Neural cell (in vitro differentiated cells): ENCODE measurements at regions not wholly inside any gene's neighbourhood (a gene's known extent, or its start where the extent isn't known, plus 50 kb on each side); places are given as distances from the start of the nearest gene placed in this dataset.

ENCODE experiments used
- CTCF ChIP-seq: fragments of 450-650 bp; IDR thresholded peaks from 2 replicates; pipeline ENCODE4 v1.5.1; 2014; ENCODE audit warnings: antibody characterized with exemption, mild to moderate bottlenecking, moderate library complexity; ENCODE audit not compliant: poor library complexity, severe bottlenecking
- EZH2 ChIP-seq: fragments of 200-600, 300-800 bp; shearing (Covaris generic), sonication (generic); IDR thresholded peaks from 2 replicates; pipeline ENCODE4 v1.6.1; 2014; ENCODE audit warnings: antibody characterized with exemption, low read length, borderline replicate concordance, mild to moderate bottlenecking; ENCODE audit not compliant: insufficient read depth, poor library complexity, severe bottlenecking
- MXI1 ChIP-seq: fragments of 450-650 bp; conservative IDR thresholded peaks from 2 replicates; pipeline ENCODE4 v1.6.1; 2014; ENCODE audit warnings: antibody characterized with exemption, mild to moderate bottlenecking; ENCODE audit not compliant: poor library complexity, severe bottlenecking
- POLR2AphosphoS5 ChIP-seq: IDR thresholded peaks from 2 replicates; pipeline ENCODE4 v1.6.1; 2012
- RAD21 ChIP-seq: fragments of 450-650 bp; conservative IDR thresholded peaks from 2 replicates; pipeline ENCODE4 v1.6.1; 2014; ENCODE audit warnings: antibody characterized with exemption, mild to moderate bottlenecking, moderate library complexity
- REST ChIP-seq: IDR thresholded peaks from 2 replicates; pipeline ENCODE4 v1.6.1; 2012; ENCODE audit warnings: borderline replicate concordance
- TAF1 ChIP-seq: IDR thresholded peaks from 2 replicates; pipeline ENCODE4 v1.6.1; 2012; ENCODE audit warnings: low read depth

GRCh38 chr12:107951024-107951423 lies 176.5 kb downstream of the ASCL4 start:
- no peak for TF ChIP-seq EZH2
- TF ChIP-seq TAF1: no peak
- TF ChIP-seq POLR2AphosphoS5: no peak
- no peak for TF ChIP-seq CTCF
- no peak for TF ChIP-seq RAD21
- TF ChIP-seq MXI1: no peak
- TF ChIP-seq REST: no peak
